Smooth muscle cell (in vitro differentiated cells): ENCODE measurements at regions not wholly inside any gene's neighbourhood (a gene's known extent, or its start where the extent isn't known, plus 50 kb on each side); places are given as distances from the start of the nearest gene placed in this dataset.

Experiments used
- DNase-seq: peaks from one replicate; lab custom pipeline; 2025; ENCODE audit not compliant: unreplicated experiment; lab: John Stamatoyannopoulos, UW
- H2AFZ ChIP-seq: fragments of 200-600 bp; sonication (generic); 2 replicates; pipeline ENCODE4 v1.6.0; 2016; ENCODE audit warnings: antibody characterized with exemption, low read depth, mild to moderate bottlenecking
- H3F3A ChIP-seq: fragments of 200-600 bp; sonication (generic); 2 replicates; pipeline ENCODE4 v1.6.0; 2017; ENCODE audit warnings: antibody characterized with exemption, low read depth
- H3K27ac ChIP-seq: fragments of 200-600 bp; sonication (generic); 2 replicates; pipeline ENCODE4 v1.5.1; 2016; ENCODE audit warnings: low read depth, mild to moderate bottlenecking
- H3K27me3 ChIP-seq: fragments of 200-600 bp; sonication (generic); 2 replicates; pipeline ENCODE4 v1.6.1; 2016; ENCODE audit warnings: low read depth, mild to moderate bottlenecking
- H3K36me3 ChIP-seq: fragments of 200-600 bp; sonication (generic); 2 replicates; pipeline ENCODE4 v1.5.1; 2016; ENCODE audit warnings: low read depth
- H3K4me1 ChIP-seq: fragments of 200-600 bp; sonication (generic); 2 replicates; pipeline ENCODE4 v1.5.1; 2016; ENCODE audit warnings: low read depth
- H3K4me2 ChIP-seq: fragments of 200-600 bp; sonication (generic); 2 replicates; pipeline ENCODE4 v1.6.0; 2016; ENCODE audit warnings: mild to moderate bottlenecking
- H3K4me3 ChIP-seq: fragments of 200-600 bp; sonication (generic); 2 replicates; pipeline ENCODE4 v1.5.1; 2016; ENCODE audit warnings: mild to moderate bottlenecking
- H3K79me2 ChIP-seq: fragments of 200-600 bp; sonication (generic); 2 replicates; pipeline ENCODE4 v1.6.0; 2016; ENCODE audit warnings: low read depth, mild to moderate bottlenecking
- H3K9ac ChIP-seq: fragments of 200-600 bp; sonication (generic); 2 replicates; pipeline ENCODE4 v1.6.0; 2016; ENCODE audit warnings: low read depth
- H3K9me3 ChIP-seq: fragments of 200-600 bp; sonication (generic); replicated peaks from 2 replicates; pipeline ENCODE4 v1.5.1; 2016; ENCODE audit warnings: low read depth
- H4K20me1 ChIP-seq: fragments of 200-600 bp; sonication (generic); 2 replicates; pipeline ENCODE4 v1.6.0; 2016; ENCODE audit warnings: low read depth
- CTCF ChIP-seq: fragments of 200-600 bp; sonication (generic); IDR thresholded peaks from 2 replicates; pipeline ENCODE4 v1.5.1; 2017; ENCODE audit warnings: borderline replicate concordance, mild to moderate bottlenecking, antibody characterized with exemption; ENCODE audit not compliant: insufficient read depth, poor library complexity, severe bottlenecking
- WGBS: methylation state at CpG from one replicate; pipeline ENCODE4 v1.1.7; 2016; ENCODE audit warnings: low lambda C conversion rate; 5-methylcytosine and 5-hydroxymethylcytosine counted together

DNA sequence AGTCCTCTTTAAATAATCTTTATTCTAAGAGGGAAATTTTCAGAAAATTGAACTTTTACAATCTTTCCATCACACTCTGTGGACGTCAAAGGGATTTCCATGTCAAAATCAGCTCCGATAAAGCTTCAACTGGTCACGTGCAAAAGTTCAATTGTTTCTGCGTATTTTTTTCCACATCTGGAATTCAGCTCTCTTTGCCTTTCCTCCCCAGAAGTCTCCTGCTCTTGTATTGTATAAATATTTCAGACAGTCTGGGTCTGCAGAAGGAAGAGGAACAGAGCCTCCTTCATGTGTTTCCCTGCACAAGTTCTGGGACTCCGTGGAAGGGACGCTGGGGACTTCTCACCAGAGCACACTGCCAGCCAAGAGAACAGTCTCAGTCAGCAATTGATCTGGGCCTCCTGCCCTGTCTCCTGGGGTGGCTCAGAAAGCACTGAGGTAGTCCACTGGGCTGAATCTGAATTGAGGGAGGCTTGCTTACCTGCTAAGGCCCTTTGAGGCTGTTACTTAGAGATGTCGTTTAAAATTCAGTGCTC is 251.5 kb downstream of the TFCP2L1 start:
- no peak for DNase-seq
- no peak overlapping the region for H3K27ac ChIP-seq
- no peaks in the 10 kb centered on the region for H3K4me1 ChIP-seq
- H3F3A ChIP-seq: no peaks in the 10 kb centered on the region
- H2AFZ ChIP-seq: no peak overlapping the region
- no peak overlapping the region for H3K9ac ChIP-seq
- H3K4me3 ChIP-seq: no peak overlapping the region
- H3K79me2 ChIP-seq: no peaks in the 10 kb centered on the region
- 90% methylated on average over 7 of the region's 7 CpGs for WGBS
- TF ChIP-seq CTCF: no peak
- no peak overlapping the region for H3K4me2 ChIP-seq
- H3K27me3 ChIP-seq: peaks cover 77% of the 10 kb centered on the region
- no peaks in the 10 kb centered on the region for H4K20me1 ChIP-seq
- H3K36me3 ChIP-seq: no peaks in the 10 kb centered on the region
- H3K9me3 ChIP-seq: no peaks in the 10 kb centered on the region

DNA sequence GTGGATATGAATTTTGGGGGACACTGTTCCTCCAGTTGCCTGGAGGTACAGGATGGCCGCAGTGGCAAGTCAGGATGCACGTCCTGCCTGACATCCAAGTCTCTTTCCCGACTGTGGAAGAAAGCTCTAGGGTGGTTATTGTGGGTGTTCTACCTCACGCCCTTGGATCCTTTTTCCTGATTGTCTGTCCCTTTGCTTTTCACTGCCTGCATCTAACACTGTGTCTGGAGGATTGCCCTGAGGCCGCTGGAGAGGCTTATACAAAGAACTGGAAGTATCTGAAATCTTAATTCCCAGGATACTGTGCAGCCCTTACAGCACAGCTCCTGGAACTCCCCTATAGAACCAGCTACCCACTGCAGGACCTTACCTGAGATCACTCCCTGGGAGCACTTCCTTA is 250.5 kb downstream of the TFCP2L1 start:
- Histone ChIP-seq H3F3A (no peaks in the 10 kb centered on the region), H3K9me3 (no peaks in the 10 kb centered on the region), H3K4me1 (no peaks in the 10 kb centered on the region), H3K4me3 (no peak overlapping the region), H3K27ac (no peak overlapping the region), H4K20me1 (no peaks in the 10 kb centered on the region), H3K36me3 (no peaks in the 10 kb centered on the region), H3K9ac (no peak overlapping the region), H3K4me2 (no peak overlapping the region), H3K79me2 (no peaks in the 10 kb centered on the region), H3K27me3 (peaks cover 67% of the 10 kb centered on the region), H2AFZ (no peak overlapping the region)
- DNase-seq: no peak
- 88% methylated on average over 5 of the region's 5 CpGs for WGBS
- no peak for TF ChIP-seq CTCF

DNA sequence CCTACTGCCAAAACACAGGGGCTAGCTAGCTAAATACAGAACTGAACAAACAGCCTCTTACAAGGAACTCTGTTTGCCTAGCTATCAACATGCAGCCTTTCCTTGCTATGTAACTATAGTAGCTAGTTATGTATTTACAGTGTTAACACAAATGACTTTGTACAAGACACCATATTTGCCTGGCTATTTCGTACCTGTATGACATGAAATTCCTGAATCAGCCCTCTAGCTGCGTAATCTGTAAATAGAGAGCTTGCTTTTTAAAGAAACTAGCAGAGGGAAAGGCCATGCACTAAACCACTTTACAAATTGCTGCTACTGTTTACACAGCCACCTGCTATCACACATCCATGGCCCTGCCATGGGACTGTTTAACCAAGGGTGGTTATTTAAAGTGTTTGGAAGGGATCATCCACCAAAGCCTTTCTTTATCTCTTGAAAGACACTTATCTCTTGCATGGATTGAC is 248.7 kb downstream of the TFCP2L1 start:
- TF ChIP-seq CTCF: no peak
- Histone ChIP-seq H4K20me1 (no peaks in the 10 kb centered on the region), H3K36me3 (no peaks in the 10 kb centered on the region), H3K27me3 (peaks cover 55% of the 10 kb centered on the region), H3K4me1 (no peaks in the 10 kb centered on the region), H3F3A (no peaks in the 10 kb centered on the region), H2AFZ (no peak overlapping the region), H3K9me3 (no peaks in the 10 kb centered on the region), H3K4me2 (no peak overlapping the region), H3K27ac (no peak overlapping the region), H3K79me2 (no peaks in the 10 kb centered on the region), H3K4me3 (no peak overlapping the region), H3K9ac (no peak overlapping the region)
- DNase-seq: no peak
- 90% methylated on average over 2 of the region's 2 CpGs for WGBS

GRCh38 chr2:121037480-121037879 is 247.5 kb downstream of the TFCP2L1 start:
- Histone ChIP-seq H3K4me2 (no peak overlapping the region), H3K27ac (no peak overlapping the region), H3K4me3 (no peak overlapping the region), H2AFZ (no peak overlapping the region), H3F3A (no peaks in the 10 kb centered on the region), H4K20me1 (no peaks in the 10 kb centered on the region), H3K4me1 (no peaks in the 10 kb centered on the region), H3K79me2 (no peaks in the 10 kb centered on the region), H3K9me3 (no peaks in the 10 kb centered on the region), H3K27me3 (peaks cover 44% of the 10 kb centered on the region), H3K36me3 (no peaks in the 10 kb centered on the region), H3K9ac (no peak overlapping the region)
- no peak for DNase-seq
- no peak for TF ChIP-seq CTCF
- WGBS: 89% methylated on average over 2 of the region's 2 CpGs
